ENCODE measurements at regions not wholly inside any gene's neighbourhood (a gene's known extent, or its start where the extent isn't known, plus 50 kb on each side); places are given as distances from the start of the nearest gene placed in this dataset.

DNA sequence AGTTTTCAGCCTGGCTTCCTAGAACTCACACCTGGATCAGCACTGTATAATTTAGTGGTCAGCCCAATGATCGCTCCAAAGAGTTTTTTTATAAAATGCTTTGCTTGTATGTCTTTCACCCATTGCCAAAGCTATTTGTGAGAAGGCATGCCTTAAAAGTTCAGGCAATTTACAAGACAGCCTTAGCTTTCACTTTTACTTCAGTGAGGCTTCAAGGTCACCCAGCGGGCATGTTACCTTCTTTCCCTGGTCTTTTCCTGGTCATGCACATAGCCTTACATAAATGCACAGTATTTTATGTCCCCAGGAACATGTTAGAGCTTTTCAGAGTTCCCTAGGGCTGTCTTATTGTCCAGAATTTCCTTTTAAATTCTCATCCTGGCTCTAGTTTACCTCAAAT, 179.9 kb upstream of the TMEM72 start (continued):
- TF ChIP-seq EGR1 (IDR thresholded peaks at IDR 0.05; ENCODE audit: low read depth) = no peak
- no peak for TF ChIP-seq ZNF274 (IDR thresholded peaks at IDR 0.05; ENCODE audit: low read depth, low read length)
- no peak for TF ChIP-seq POLR2A (IDR thresholded peaks at IDR 0.05; ENCODE audit: borderline replicate concordance, extremely low read depth, insufficient read depth, insufficient read length)

DNA sequence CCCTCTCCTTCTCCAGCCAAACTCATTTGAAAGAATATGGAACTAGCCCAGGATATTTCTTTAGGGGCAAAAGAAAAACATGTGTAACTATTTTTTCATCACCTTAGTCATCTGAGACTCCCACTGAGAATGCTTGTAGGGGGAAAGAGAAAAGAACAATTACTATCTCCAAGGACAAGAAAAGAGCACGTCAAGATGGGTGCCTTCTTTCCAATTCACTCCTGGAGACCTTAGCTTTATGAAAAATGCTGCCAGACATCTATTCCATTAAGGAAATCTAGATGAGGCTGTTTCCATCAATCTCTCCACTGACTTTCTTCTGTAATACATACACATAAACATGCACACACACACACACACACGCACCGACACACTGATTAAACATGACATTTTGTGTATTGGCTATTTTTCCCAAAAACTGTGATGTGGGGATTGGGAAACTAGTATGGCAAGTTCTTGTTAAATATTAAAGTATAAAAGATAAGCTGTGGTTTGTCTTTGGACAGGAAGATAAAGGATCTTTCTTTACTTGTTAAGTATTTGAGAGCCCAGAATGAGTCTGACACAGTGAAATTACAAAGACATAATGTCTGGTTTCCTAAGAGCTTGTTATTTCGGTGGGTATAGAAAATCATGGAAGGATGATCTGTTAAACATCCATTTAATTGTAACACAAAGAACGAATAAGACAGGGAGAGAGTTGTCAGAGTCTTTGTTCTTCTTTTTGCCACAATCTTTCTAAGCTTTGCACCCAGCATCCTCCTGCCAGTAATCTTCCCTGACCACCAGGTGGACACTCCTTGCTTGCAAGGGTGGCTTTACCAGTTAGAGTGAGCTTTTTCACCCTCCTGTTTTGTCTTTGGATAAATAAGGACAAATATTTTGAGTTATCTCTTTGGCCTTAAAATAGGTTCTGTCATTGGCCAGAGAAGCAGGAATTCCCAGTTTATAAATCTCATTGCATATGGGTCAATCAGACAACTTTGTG, 177.3 kb upstream of the TMEM72 start:
- no peak overlapping the region for H3K27ac ChIP-seq (ENCODE audit: low read depth, low read length)
- no peak for DNase-seq (ENCODE audit: low read depth, low spot score)
- no peak overlapping the region for H3K4me3 ChIP-seq (replicated peaks in 1 of 2; ENCODE audit: low read depth in 1 of 2, low read length in 2 of 2)
- H3K4me1 ChIP-seq (ENCODE audit: control insufficient read depth in 1 of 2, insufficient read depth in 2 of 2, low read length in 2 of 2) = no peaks in the 10 kb centered on the region
- TF ChIP-seq ZFX (IDR thresholded peaks at IDR 0.05) = no peak
- no peak for TF ChIP-seq ZNF274 (IDR thresholded peaks at IDR 0.05; ENCODE audit: low read depth, low read length)
- TF ChIP-seq, protein P1, sequence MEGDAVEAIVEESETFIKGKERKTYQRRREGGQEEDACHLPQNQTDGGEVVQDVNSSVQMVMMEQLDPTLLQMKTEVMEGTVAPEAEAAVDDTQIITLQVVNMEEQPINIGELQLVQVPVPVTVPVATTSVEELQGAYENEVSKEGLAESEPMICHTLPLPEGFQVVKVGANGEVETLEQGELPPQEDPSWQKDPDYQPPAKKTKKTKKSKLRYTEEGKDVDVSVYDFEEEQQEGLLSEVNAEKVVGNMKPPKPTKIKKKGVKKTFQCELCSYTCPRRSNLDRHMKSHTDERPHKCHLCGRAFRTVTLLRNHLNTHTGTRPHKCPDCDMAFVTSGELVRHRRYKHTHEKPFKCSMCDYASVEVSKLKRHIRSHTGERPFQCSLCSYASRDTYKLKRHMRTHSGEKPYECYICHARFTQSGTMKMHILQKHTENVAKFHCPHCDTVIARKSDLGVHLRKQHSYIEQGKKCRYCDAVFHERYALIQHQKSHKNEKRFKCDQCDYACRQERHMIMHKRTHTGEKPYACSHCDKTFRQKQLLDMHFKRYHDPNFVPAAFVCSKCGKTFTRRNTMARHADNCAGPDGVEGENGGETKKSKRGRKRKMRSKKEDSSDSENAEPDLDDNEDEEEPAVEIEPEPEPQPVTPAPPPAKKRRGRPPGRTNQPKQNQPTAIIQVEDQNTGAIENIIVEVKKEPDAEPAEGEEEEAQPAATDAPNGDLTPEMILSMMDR (IDR thresholded peaks at IDR 0.05 in 2 of 3, conservative IDR thresholded peaks at IDR 0.05 in 1 of 3; ENCODE audit: borderline replicate concordance in 1 of 3, insufficient read depth in 1 of 3, low read depth in 2 of 3, low read length in 2 of 3) = peak in 2 of 3 experiments; percentile 36 to 37; a peak in 4 of 6 replicates
- no peak for TF ChIP-seq SRF (IDR thresholded peaks at IDR 0.05; ENCODE audit: low read depth)
- no peak for TF ChIP-seq POLR2A (IDR thresholded peaks at IDR 0.05; ENCODE audit: borderline replicate concordance, extremely low read depth, insufficient read depth, insufficient read length)
- intact Hi-C loops (cut with micrococcal nuclease) = loop anchor here (10.0 kb wide), 1 partner anchor 209 kb away; no protein-coding TSS in a partner anchor
- BruUV-seq (replicated peaks) = no TSS peak
- H3K4me2 ChIP-seq (ENCODE audit: low read length) = no peak overlapping the region
- no peaks in the 10 kb centered on the region for H3K36me3 ChIP-seq (ENCODE audit: control insufficient read depth in 1 of 2, insufficient read depth in 2 of 2, low read length in 2 of 2)
- no peaks in the 10 kb centered on the region for H4K20me1 ChIP-seq (ENCODE audit: insufficient read depth)
- H3K79me2 ChIP-seq (ENCODE audit: insufficient read depth, low read length) = no peaks in the 10 kb centered on the region
- ChIA-PET CTCF (no interaction called here), POLR2A (no interaction called here), RAD21 (ENCODE audit: low non-redundant PET in 1 of 2, low total read pairs in 2 of 2, uncharacterized antibody in 2 of 2, unreplicated experiment in 2 of 2) (no interaction called here)
- no peak overlapping the region for H3K9ac ChIP-seq (ENCODE audit: low read length)
- H2AFZ ChIP-seq (ENCODE audit: low read depth, low read length, poor library complexity, severe bottlenecking) = no peak overlapping the region
- no peaks in the 10 kb centered on the region for H3K9me2 ChIP-seq (ENCODE audit: insufficient read depth)
- no peaks in the 10 kb centered on the region for H3K9me3 ChIP-seq (ENCODE audit: control insufficient read depth in 1 of 2, insufficient read depth in 1 of 2, low read depth in 1 of 2, low read length in 2 of 2)
- ATAC-seq = no peak
- H3K27me3 ChIP-seq (ENCODE audit: insufficient read depth, low read length) = no peaks in the 10 kb centered on the region; the same call in 1 of the 2 replicates

Data from HCT116 (cell line).